ENCODE measurements at regions not wholly inside any gene's neighbourhood (a gene's known extent, or its start where the extent isn't known, plus 50 kb on each side); places are given as distances from the start of the nearest gene placed in this dataset.

DNA sequence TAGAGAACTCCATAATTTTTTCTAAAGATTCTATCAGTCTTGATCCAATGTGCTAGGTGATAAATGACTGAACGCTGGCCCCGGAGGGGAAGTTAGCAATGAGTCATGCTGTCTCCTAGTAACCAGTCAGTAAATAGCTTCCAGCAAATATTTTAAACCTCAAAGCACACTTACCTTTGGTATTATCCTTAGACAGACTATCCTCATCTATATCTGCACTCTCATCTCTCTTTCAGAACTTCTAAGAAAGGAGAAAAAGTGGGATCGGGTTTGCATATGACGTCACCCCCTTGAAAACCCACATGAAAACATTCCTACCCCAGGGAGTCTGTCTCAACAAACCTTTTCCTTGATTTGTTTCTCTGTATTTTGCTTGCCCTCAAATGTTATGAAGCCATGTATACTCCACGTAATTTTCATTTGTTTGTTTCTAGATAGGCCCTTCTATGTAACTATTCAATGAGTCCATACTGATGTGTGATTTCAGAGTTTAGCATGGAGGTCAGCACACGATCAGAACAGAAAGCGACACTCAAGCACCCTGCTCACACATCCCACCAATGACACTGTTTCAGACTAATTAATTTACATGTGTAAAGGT, 174.9 kb upstream of the NRP1 start:
- peak; percentile 72 for DNase-seq (ENCODE audit: low read depth, low spot score)

DNA sequence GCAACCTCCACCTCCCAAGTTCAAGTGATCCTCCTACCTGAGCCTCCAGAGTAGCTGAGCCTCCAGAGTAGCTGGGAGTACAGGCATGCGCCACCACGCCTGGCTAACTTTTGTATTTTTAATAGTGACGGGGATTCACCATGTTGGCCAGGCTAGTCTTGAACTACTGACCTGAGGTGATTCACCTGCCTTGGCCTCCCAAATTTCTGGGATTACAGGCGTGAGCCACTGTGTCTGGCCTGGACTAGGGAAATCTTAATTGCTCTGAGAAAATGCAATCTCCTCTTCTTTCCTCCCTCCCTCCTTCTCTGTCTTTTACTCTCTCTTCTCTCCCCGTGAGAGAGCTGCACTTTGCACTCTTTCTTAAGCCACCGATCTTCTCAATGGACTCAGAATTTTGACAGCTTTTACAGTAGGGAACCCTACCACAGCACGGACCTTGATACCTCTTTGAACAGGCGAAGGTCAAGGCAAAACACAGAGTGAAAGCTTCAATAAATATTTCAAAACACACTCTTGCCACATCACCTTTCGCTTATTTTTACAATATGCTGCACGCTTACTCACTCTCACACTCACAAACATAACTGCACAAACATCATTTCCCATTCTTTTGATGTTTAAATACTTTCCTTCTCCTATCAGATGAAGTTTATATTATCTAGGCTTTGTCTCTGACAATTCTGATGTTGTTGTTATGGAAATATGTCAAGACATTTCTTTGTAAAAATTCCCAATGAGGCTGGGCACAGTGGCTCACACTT, 173.4 kb upstream of the NRP1 start:
- DNase-seq (ENCODE audit: low read depth, low spot score): no peak

DNA sequence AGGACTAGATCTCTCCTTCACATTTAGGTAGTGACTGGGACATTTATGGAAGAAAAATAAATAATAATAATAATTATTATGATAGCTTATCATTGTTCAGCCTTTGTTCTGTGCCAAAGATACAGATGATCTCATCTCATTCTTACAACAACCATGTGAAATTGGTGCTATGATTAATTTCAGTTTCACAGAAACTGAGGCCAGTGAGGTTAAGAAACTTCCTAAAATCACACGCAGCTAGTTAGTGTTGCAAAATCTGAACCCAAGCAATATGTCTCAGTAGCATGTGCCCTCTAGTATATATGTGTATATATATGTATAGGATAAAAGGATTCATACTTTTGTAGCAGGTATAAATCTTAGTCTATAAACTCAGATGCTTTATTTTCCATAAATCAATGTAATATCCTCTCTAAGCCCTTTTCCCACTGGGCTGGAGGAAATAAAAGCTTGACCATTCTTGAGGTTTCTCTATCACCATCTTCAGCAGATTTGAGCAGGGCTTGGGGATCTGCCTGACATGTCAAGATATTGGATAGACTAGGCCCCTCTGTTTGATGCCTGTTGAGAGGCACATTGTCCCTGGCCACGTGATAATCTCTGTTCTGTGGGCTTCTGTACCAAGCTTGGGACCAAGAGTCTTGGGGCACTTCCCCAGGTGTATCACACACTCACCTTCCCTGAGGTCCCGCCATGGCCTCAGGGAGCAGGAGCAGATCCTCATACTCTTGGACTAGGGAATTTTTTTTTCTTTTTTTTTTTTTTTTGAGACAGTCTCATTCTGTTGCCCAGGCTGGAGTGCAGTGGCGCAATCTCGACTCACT, 172.6 kb upstream of the NRP1 start:
- DNase-seq (ENCODE audit: low read depth, low spot score): no peak

DNA sequence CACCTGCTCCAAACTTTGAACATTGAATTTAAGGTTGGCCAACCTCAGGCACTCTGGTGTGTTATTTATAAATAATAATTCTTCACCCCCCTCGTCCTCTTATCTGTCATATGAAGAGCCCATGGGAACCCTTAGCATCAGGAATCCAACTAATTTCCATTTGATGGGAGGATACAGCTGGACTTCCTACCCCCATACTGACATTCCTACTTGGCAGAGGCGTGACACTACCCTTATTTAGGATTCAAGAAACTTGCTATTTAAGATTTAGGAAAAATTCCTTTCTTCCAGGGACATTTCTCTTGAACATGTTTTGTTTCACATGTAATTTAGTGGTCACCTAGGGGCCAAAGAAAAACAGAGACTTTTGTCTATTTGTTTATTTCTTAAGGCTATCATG, 171.9 kb upstream of the NRP1 start:
- DNase-seq (ENCODE audit: low read depth, low spot score): no peak

DNA sequence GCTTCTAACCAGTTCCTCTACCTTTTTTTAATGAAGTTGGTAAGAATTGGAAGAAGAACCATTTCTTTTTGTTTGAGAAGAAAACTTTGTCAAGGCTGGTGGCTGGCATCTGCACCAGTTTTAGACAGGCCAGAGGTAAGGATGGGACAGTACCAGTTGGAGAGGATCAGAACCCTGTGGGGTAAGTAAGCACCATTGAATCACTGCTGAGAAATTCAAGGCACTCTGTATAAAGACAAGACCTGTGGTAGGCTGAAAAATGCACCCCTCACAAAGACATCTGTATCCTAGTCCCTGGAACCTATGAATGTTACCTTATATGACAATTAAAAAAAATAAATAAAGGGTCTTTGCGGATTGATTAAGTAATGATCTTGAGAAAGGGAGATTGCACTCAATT, 166.7 kb upstream of the NRP1 start:
- no peak for DNase-seq (ENCODE audit: low read depth, low spot score)

DNA sequence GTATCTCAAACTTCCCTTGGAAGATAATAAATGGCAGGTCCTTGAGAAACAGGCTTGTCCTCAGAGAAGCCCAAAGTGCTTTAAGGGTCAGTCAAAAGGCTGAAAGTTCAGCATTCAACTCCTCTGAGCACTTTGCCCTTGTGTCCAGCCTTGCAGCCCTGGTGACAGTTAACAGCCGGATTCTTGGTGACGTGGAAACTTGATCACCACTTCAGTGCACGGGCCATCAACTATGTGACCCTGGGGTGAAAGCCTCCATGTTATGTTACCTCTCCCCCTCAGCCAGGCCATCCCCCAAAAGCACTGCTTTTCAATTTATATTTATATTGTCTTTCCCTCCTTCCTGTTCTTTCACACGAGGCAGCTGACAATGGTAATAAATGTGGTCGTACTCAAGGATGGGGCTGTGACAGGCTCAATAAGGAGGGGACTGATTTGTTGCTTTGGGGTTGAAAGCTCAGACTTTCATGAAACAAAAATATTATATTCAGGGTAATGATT, 164.0 kb upstream of the NRP1 start:
- no peak for DNase-seq (ENCODE audit: low read depth, low spot score)

DNA sequence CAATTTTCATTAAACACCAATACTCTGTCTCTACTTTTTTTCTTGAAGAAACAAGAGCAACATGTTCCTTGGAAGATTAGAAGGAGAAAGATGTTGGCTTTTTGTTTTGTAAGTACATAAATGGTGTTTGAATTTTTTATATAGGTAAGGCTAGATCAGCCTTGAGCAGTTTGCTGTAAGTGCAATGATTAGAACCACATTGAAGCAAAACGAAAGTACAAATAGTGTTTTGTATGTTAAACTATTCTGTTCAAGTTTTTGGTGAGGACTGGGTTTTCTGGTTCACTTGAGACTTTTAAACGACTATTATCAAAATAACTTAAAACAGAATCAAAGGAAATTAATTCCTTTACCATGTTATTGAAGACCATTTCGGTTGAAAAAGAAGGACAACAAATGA, 162.9 kb upstream of the NRP1 start:
- no peak for DNase-seq (ENCODE audit: low read depth, low spot score)

DNA sequence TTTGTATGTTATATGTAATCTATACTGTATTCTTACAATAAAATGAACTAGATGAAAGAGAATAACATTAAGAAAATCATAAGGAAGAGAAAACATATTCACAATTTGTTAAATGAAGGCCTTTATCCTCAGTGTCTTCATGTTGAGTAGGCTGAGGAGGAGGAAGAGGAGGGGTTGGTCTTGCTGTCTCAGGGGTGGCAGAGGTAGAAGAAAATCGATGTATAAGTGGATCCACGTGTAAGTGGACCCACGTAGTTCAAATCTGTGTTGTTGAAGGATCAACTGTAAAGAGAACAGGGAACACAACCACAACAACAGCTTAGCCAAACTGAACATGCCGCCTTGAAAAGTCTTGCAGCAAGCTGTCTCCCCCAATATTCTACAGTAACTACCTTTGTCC, 161.6 kb upstream of the NRP1 start:
- no peak for DNase-seq (ENCODE audit: low read depth, low spot score)

DNA sequence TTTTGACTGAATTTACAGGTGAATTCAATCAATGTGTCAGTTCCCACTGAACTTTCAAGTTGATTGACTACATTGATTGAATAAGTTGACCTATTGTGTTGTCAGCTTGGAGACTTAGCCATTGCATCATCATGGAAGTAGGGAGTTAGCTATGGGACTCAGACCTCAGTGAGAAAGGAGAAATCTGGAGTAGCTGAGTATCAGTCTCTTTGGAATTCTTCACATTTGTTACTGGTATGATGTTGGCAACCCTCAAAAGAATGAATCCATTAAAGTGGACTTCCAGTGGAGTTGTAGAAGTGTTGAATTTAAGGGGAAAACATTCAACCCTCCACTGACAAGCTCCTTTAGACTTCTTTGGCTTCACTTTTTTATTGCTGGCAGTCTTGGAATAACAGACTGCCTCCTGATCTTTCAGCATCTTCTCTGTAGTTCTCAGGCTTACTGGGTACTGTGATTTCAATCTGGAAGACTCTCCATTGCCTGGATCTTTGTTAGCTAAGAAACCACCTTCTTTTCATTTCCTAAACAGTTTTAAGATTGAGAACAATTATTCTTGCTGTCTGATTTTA, 160.3 kb upstream of the NRP1 start:
- no peak for DNase-seq (ENCODE audit: low read depth, low spot score)

DNA sequence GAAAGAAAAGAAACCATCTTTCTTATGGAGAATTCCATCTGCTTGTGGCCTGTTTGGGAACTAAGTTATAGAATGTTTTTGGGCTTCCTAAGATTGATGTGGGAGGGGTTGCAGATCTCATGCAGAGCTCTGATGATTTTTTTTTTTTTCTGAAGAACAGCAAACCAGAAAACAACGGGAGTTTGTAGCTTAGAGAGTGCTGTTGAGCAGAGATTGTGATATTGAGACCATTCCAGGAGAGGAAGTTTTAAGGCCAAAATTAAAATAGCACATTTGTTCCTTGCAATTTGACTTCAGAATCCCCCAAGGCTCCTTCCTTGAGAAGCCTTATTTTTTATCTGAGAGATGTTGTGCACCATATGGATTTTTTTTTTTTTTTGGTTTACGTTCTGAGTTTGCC, 159.5 kb upstream of the NRP1 start:
- no peak for DNase-seq (ENCODE audit: low read depth, low spot score)

DNA sequence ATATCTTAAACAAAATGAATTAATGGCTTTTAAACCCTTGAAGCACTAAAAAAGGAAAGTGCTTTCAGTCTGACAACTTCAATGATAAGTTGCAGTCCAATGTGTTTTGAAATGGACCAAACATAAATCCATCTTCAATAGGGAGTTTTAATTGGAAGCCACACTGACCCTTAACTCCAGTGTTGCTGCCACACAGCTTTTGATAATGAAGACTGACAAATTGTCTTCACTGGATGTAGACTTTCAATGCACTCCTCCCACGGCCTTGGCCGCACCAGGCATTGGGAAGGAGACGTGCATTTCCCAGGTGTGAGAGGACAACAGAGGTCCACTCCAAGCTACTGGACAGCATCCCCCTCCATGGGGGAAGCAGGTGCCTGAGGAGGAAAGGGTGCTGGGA, 159.0 kb upstream of the NRP1 start:
- DNase-seq (ENCODE audit: low read depth, low spot score): no peak

DNA sequence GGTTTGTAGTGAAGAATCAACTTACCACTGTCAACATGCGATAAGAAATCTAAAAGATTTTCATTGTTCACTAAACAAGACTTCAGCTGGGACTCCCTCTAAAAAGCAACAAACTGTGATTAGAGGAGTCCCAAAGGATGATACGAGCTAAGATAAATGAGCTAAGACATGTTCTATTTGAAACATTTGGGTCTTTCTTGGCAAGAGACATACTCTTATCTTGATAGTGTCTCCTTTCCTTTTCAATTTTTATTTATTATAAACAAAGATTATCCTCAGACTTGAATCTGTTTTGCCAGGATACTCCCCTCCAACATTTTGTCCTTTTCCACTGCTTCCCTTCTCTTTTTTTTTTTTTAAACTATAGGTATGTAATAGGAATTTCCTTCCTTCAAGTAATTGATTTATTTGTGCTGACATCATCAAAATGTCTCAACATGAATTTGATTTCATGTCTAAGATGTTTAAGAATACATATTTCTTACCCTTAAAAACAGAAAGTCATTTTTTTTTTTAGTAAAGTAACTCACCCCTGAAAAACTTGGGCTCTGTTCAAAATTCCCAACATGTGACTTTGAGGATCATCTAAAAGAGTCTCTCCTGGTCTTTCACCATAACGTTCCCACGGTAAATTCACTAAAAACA, 158.4 kb upstream of the NRP1 start:
- no peak for DNase-seq (ENCODE audit: low read depth, low spot score)

DNA sequence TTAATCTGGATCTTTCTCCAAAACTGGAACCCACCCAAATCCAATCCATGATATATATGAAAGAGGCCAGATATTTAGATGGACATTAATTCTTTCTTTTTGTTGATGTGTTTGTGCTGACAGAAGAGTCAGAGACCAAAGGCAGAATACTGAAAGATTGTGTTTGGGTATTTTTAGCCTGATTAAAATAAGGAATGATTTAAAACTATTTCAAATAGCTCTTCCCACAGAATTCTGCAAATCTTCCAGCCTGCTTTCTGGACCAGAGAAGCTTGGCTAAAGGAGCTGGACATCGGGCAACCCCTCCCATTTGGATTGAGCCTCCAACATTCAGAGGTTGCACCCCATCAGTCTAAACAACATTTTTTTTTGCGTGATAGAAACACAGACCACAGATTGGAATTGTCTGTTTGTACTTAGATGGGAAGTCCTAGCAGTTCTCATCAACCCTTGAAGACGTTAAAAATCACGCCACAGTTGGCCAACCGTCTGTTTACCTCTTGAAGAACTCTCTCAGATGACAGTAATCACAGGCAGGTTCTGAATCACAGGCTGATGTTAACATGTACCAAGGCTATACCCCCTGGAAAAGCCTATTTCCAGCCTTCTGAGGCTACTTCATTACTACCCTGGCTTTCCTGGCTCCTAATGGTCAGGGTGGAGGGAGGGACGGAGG, 155.2 kb upstream of the NRP1 start:
- DNase-seq (ENCODE audit: low read depth, low spot score): no peak

DNA sequence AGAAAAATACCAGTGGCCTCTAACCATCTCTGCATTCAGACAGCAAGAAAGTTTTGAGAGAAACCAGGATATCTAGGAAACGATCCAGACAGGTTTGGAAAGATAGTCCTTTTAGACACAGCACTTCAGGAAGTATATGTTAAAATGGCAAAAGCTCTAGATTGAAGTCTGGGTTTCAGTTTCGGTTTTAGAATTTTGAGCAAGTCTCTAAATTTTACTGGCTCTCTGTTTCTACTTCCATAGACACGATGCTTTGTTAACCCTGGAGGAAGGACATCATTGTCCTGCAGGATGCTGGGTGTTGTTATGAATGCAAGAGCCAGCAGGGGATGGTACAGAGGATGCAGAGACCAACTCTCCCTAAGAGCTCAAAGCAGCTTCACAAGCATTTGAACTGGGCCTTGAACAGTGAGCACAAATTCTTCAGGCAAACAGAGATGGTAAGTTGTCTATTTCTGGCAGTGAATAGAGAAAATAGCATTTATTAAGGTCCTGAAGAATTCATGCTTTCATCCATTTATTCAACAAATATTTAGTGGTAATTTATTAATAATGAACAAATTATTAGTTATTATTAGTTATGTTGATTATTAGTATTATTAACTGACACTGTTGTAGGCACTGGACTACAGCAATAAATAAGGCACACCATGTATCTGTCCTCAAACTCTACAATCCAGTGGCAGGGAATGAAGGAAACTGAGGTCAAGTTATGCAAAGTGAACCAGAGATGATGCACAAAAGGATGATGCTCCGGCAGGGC, 152.7 kb upstream of the NRP1 start:
- no peak for DNase-seq (ENCODE audit: low read depth, low spot score)

DNA sequence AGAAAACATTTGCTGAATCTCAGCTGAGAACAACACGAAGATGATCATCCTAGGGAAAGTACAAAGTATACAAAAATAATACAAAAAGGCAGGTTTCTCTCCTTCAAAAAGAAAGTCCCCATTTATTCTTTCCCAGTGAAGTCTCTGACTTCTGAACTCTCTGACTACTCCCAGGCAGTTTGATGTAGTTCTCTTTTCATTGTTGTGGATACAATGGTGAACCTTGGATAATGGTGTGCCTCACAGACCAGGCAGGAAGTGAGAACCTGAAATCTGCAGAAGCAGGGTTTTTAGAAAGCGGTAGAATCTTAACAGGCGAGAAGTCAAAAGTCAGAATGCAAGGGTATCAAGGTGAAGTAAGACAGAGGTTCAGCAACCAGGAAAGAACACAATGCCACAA, 150.8 kb upstream of the NRP1 start:
- no peak for DNase-seq (ENCODE audit: low read depth, low spot score)

DNA sequence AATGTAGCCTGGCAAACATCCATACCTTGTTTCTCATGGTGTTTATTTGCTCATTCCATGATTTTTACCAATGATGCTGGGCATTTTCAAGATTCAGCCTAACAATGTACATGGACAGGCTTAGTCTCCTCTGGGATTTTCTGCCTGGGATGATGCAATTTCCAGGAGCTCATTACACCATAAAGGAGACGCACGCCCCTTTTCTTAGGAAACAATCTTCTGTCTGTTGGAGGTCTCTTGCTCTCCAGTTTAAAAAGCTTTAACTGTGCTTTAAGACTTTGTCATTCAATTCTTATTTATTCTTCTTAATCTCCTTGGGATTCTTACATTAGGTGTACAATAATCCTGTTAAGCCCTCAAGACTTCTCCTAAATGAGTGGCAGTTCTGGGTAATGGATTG, 150.3 kb upstream of the NRP1 start:
- DNase-seq (ENCODE audit: low read depth, low spot score): no peak

DNA sequence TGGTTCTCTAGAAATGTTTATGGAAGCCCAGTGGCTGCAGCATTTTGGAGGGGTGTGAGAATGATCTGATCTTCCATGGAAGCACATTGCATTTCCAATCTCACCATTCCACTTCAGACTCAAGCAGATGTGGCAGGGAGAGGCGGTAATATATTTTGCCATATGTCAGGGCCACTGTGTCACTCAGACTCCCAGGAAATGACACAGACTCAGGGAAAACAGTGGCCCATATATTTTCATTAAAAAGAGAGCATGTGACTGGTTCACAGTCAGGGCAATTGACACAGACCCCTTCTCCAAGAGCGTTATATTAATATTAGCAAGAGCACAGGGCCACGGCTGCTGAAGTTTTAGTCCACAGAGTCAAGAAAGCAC, 149.3 kb upstream of the NRP1 start:
- no peak for DNase-seq (ENCODE audit: low read depth, low spot score)

DNA sequence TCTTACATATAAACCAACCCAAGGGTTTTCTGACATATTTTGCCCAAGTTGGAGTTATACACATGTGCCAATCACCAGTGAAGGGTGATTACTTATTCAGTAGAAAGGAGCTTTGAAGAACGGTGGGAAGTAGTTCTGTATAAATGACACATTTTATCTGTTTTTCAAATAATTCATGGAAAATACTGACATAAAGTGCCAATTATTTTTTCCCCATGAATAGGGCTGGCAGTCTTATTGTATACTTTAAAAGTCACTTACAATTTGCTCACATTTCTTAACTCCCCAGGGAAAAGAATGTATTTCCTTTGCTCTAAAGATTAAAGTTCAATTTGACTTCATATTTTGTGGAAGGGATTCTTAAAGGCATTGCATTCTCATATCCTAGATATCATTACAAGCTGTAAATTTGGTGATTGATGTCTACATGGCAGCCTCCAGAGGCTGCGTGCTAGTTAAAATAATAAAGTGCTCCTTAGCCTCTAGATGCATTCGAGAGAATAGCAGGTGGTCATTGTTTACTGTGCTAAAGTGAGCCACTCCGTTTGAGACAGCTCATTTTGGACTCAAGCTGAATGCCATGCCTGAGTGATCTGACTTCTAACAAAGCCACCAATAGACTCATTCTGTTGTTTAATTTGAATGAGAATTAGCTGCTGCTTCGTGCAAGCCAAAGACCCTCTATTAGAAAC, 148.8 kb upstream of the NRP1 start:
- no peak for DNase-seq (ENCODE audit: low read depth, low spot score)

DNA sequence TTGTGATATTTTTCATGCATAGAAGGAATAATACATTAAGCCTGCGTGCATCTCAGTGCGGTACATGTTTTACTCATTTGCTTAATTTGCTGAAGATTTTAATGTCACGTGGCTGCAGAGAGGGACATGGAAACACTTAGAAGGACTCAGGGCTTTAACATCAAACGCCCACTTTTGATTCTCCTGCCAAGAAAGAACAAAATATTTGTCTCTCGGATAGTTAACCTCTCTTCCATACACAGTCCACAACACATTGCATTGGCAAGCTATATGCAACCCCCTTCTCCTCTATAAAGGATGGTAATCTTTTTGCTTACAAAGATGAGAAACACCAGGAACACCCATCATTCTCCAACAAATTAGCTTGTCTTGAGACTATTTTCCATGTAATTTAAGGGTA, 148.0 kb upstream of the NRP1 start:
- no peak for DNase-seq (ENCODE audit: low read depth, low spot score)

DNA sequence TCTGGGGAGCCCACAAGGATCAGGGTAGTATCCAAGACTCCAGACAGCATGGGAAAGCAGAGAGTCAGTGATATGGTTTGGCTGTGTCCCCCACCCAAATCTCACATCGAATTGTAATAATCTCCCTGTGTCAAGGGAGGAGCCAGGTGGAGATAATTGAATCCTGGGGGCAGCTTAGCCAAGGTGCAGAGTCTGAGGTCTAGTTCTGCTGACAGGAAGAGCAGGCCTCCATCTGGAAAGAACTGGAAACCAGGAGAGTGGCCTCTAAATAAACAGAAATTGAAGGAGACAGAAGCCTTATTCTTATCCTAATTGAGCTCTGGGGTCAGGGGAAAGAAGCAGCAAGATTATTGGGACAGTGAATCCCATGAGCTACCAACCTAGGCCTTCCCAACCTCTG, 146.7 kb upstream of the NRP1 start:
- DNase-seq (ENCODE audit: low read depth, low spot score): no peak

Measured in brain pericyte (primary cell).